Colonic mucosa (tissue), 4 donors: ENCODE measurements at regions not wholly inside any gene's neighbourhood (a gene's known extent, or its start where the extent isn't known, plus 50 kb on each side); places are given as distances from the start of the nearest gene placed in this dataset.
"Not testable (repeated sequence)": the region's sequence is repeated elsewhere in the genome, so short reads cannot be mapped to it uniquely, and the experiment has no call there.

Source experiments
- DNase-seq: peaks from one replicate; pipeline ENCODE4 v3.0.0-alpha.2; 2020
- H3K27ac ChIP-seq: fragments of 200-600 bp; one replicate; pipeline ENCODE4 v1.8.0; 2021
- H3K27me3 ChIP-seq: fragments of 200-600 bp; one replicate; pipeline ENCODE4 v1.8.0; 2021
- H3K36me3 ChIP-seq: fragments of 200-600 bp; one replicate; pipeline ENCODE4 v1.8.0; 2021
- H3K4me1 ChIP-seq: fragments of 200-600 bp; one replicate; pipeline ENCODE4 v1.8.0; 2021; ENCODE audit warnings: mild to moderate bottlenecking
- H3K4me3 ChIP-seq: fragments of 200-600 bp; one replicate; pipeline ENCODE4 v1.8.0; 2021
- H3K9ac ChIP-seq, 2 donors: one replicate each; pipeline ENCODE4 v1.7.0; 2013; ENCODE audit warnings: control low read depth in 2 of 2, low read depth in 2 of 2, low read length in 2 of 2
- H3K9me3 ChIP-seq: fragments of 200-600 bp; one replicate; pipeline ENCODE4 v1.8.0; 2021
- CTCF ChIP-seq: fragments of 200-600 bp; IDR thresholded peaks from one replicate; pipeline ENCODE4 v1.8.0; 2022; ENCODE audit warnings: antibody characterized with exemption, mild to moderate bottlenecking
- intact Hi-C: fragments of 100-400 bp; cut with DNase I; formaldehyde crosslinking; loops from one replicate; pipeline ENCODE4 v1.14.1; 2022
- donor health status: healthy.
- donor health status: DM: no; HTN: no; CAD: no.
- donor health status: DM: no; HTN: no; CAD: no.

- Histone ChIP-seq H3K4me1 (no peaks in the 10 kb centered on the region), H3K9me3 (no peaks in the 10 kb centered on the region), H3K27me3 (no peaks in the 10 kb centered on the region), H3K4me3 (no peak overlapping the region), H3K9ac (no peak overlapping the region), H3K36me3 (no peaks in the 10 kb centered on the region), H3K27ac (no peak overlapping the region)
- TF ChIP-seq CTCF = no peak
- intact Hi-C loops = no loop called here
- DNase-seq = no peak
These were observed 526.1 kb upstream of the NRP1 start for GRCh38 chr10:33860552-33860951.

GRCh38 chr10:33859319-33860022, 525.0 kb upstream of the NRP1 start:
- Histone ChIP-seq H3K36me3 (no peaks in the 10 kb centered on the region), H3K4me1 (no peaks in the 10 kb centered on the region), H3K9me3 (no peaks in the 10 kb centered on the region), H3K4me3 (no peak overlapping the region), H3K27ac (no peak overlapping the region), H3K9ac (no peak overlapping the region), H3K27me3 (no peaks in the 10 kb centered on the region)
- TF ChIP-seq CTCF = no peak
- intact Hi-C loops = no loop called here
- no peak for DNase-seq

- H3K9me3 ChIP-seq = no peaks in the 10 kb centered on the region
- H3K27ac ChIP-seq = no peak overlapping the region
- H3K36me3 ChIP-seq = no peaks in the 10 kb centered on the region
- TF ChIP-seq CTCF = no peak
- H3K4me1 ChIP-seq = no peaks in the 10 kb centered on the region
- no peak for DNase-seq
- no peak overlapping the region for H3K9ac ChIP-seq
- H3K27me3 ChIP-seq = no peaks in the 10 kb centered on the region
- intact Hi-C loops = no loop called here
- no peak overlapping the region for H3K4me3 ChIP-seq
These were observed 523.9 kb upstream of the NRP1 start for GRCh38 chr10:33858326-33858725.

- H3K4me1 ChIP-seq, H3K9ac ChIP-seq: not testable (repeated sequence)
These were observed 518.8 kb upstream of the NRP1 start for GRCh38 chr10:33853221-33853620.

GRCh38 chr10:33843379-33843778, 508.9 kb upstream of the NRP1 start:
- Histone ChIP-seq H3K9ac (no peak overlapping the region), H3K4me3 (no peak overlapping the region), H3K9me3 (no peaks in the 10 kb centered on the region), H3K36me3 (no peaks in the 10 kb centered on the region), H3K27me3 (no peaks in the 10 kb centered on the region), H3K4me1 (no peaks in the 10 kb centered on the region), H3K27ac (no peak overlapping the region)
- intact Hi-C loops = no loop called here
- TF ChIP-seq CTCF = no peak
- DNase-seq = no peak

More at GRCh38 chr10:33853221-33853620, 518.8 kb upstream of the NRP1 start:
- H3K4me3 ChIP-seq, intact Hi-C loops, H3K27ac ChIP-seq, DNase-seq, H3K9me3 ChIP-seq, H3K36me3 ChIP-seq, H3K27me3 ChIP-seq: not testable (repeated sequence)

- no peak overlapping the region for H3K27ac ChIP-seq
These were observed 507.2 kb upstream of the NRP1 start for GRCh38 chr10:33841678-33842077.

More at GRCh38 chr10:33841678-33842077, 507.2 kb upstream of the NRP1 start:
- H3K27me3 ChIP-seq = no peaks in the 10 kb centered on the region
- TF ChIP-seq CTCF = no peak
- intact Hi-C loops = no loop called here
- no peaks in the 10 kb centered on the region for H3K4me1 ChIP-seq
- no peak for DNase-seq
- H3K9me3 ChIP-seq = no peaks in the 10 kb centered on the region
- H3K4me3 ChIP-seq = no peak overlapping the region
- H3K36me3 ChIP-seq = no peaks in the 10 kb centered on the region
- no peak overlapping the region for H3K9ac ChIP-seq
